SU-DHL-6 (cell line): ENCODE measurements at regions not wholly inside any gene's neighbourhood (a gene's known extent, or its start where the extent isn't known, plus 50 kb on each side); places are given as distances from the start of the nearest gene placed in this dataset.
A peak's percentile ranks its signal among the peaks of the same experiment; 100 is the strongest.

ENCODE experiments used
- H2AFZ ChIP-seq: fragments of 200-600 bp; sonication (generic); 2 replicates; pipeline ENCODE4 v1.6.1; 2014; ENCODE audit warnings: low read depth, mild to moderate bottlenecking, moderate library complexity, mixed read lengths, antibody characterized with exemption, low read length; ENCODE audit not compliant: severe bottlenecking
- H3F3A ChIP-seq: fragments of 200-600 bp; shearing (Covaris generic); 2 replicates; pipeline ENCODE4 v1.6.0; 2016; ENCODE audit warnings: antibody characterized with exemption, mild to moderate bottlenecking; ENCODE audit not compliant: insufficient read depth
- H3K27ac ChIP-seq: fragments of 200-600 bp; sonication (generic); 2 replicates; pipeline ENCODE4 v1.5.1; 2016; ENCODE audit warnings: low read depth, mild to moderate bottlenecking, low read length, moderate library complexity, mixed read lengths
- H3K27me3 ChIP-seq: fragments of 200-600 bp; sonication (generic), shearing (Covaris generic); 2 replicates; pipeline ENCODE4 v1.6.0; 2014; ENCODE audit warnings: mild to moderate bottlenecking, low read length
- H3K36me3 ChIP-seq: fragments of 200-600 bp; sonication (generic); 2 replicates; pipeline ENCODE4 v1.6.1; 2014; ENCODE audit warnings: mild to moderate bottlenecking, low read length, mixed read lengths
- H3K4me2 ChIP-seq: fragments of 300-600, 200-600 bp; shearing (Covaris generic), sonication (generic); 2 replicates; pipeline ENCODE4 v1.6.0; 2014; ENCODE audit warnings: low read length, low read depth, mild to moderate bottlenecking; ENCODE audit not compliant: poor library complexity, severe bottlenecking
- H3K4me3 ChIP-seq: fragments of 200-600 bp; sonication (generic); 2 replicates; pipeline ENCODE4 v1.5.1; 2014; ENCODE audit warnings: antibody characterized with exemption, low read length, mild to moderate bottlenecking, mixed read lengths; ENCODE audit not compliant: insufficient read depth, poor library complexity, severe bottlenecking
- H3K79me2 ChIP-seq: fragments of 200-600 bp; sonication (generic); 2 replicates; pipeline ENCODE4 v1.6.1; 2014; ENCODE audit warnings: mild to moderate bottlenecking, low read length, moderate library complexity; ENCODE audit not compliant: insufficient read depth
- H3K9ac ChIP-seq: fragments of 200-600 bp; sonication (generic); 2 replicates; pipeline ENCODE4 v1.7.0; 2014; ENCODE audit warnings: mild to moderate bottlenecking, low read length
- H3K9me2 ChIP-seq: fragments of 200-600 bp; sonication (generic); replicated peaks from 2 replicates; pipeline ENCODE4 v1.6.1; 2014; ENCODE audit warnings: low read length; ENCODE audit not compliant: insufficient read depth
- H3K9me3 ChIP-seq: fragments of 200-600 bp; sonication (generic); 2 replicates; pipeline ENCODE4 v1.6.1; 2014; ENCODE audit warnings: low read length, mixed read lengths; ENCODE audit not compliant: insufficient read depth
- H4K20me1 ChIP-seq: fragments of 200-600 bp; sonication (generic); 2 replicates; pipeline ENCODE4 v1.6.1; 2014; ENCODE audit warnings: low read depth, mild to moderate bottlenecking, antibody characterized with exemption, low read length, moderate library complexity, mixed read lengths
- CTCF ChIP-seq: fragments of 200-600 bp; sonication (generic); IDR thresholded peaks from one replicate; pipeline ENCODE4 v1.5.1; 2017; ENCODE audit warnings: antibody characterized with exemption, mild to moderate bottlenecking, low read length, moderate library complexity; ENCODE audit not compliant: insufficient read depth, poor library complexity, severe bottlenecking
- EZH2phosphoT487 ChIP-seq: fragments of 200-600 bp; sonication (generic), shearing (Covaris generic); conservative IDR thresholded peaks from 2 replicates; pipeline ENCODE4 v1.6.1; 2018; ENCODE audit warnings: mild to moderate bottlenecking, antibody characterized with exemption, low read length, moderate library complexity, mixed read lengths

DNA sequence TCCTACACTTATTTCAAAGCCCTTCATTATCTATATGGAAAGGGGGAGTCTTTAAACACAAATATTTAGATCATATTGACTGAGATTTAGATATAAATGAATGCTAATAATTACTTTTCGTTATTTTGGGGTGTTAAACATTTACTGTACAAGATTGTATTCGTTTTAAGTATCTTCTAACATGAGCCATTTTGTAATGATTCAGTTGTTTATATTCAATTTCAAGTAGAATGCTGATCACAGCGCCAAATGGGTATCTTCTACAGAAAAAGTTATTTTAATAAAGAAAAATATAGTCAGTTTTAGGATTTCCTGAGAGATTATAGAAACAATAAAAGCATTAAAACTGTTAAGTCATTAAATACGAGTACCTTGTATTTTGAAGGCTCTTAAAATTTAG, 104.5 kb upstream of the HNRNPU start:
- peaks cover 25% of the 10 kb centered on the region; the same call in 1 of the 2 replicates for H3F3A ChIP-seq
- no peaks in the 10 kb centered on the region for H4K20me1 ChIP-seq
- no peaks in the 10 kb centered on the region for H3K36me3 ChIP-seq
- no peak overlapping the region for H2AFZ ChIP-seq
- peak overlapping the region; percentile 82 for H3K4me2 ChIP-seq
- H3K79me2 ChIP-seq: no peaks in the 10 kb centered on the region
- H3K9me3 ChIP-seq: no peaks in the 10 kb centered on the region
- H3K9me2 ChIP-seq: no peaks in the 10 kb centered on the region
- no peak overlapping the region for H3K9ac ChIP-seq
- H3K27ac ChIP-seq: no peak overlapping the region
- H3K4me3 ChIP-seq: no peak overlapping the region
- H3K27me3 ChIP-seq: no peaks in the 10 kb centered on the region
- TF ChIP-seq EZH2phosphoT487: no peak
- no peak for TF ChIP-seq CTCF

DNA sequence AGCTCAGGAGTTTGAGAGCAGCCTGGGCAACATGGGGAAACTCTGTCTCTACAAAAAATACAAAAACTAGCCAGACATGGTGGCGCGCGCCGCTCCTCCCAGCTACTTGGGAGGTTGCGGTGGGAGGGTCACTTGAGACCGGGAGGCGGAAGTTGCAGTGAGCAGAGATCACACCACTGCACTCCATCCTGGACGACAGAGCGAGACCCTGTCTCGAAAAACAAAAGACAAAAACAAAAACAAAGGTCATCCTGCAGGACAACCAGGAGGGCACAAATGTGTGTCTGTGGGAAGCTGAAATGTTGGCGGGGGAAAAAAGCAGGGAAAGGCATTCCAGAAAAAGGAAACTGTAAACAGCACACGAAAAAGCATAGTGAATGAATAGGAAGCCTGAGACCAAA, 104.1 kb upstream of the HNRNPU start:
- no peak overlapping the region for H3K4me3 ChIP-seq
- no peak overlapping the region for H3K4me2 ChIP-seq
- no peaks in the 10 kb centered on the region for H3K36me3 ChIP-seq
- H2AFZ ChIP-seq: no peak overlapping the region
- no peaks in the 10 kb centered on the region for H4K20me1 ChIP-seq
- no peak overlapping the region for H3K9ac ChIP-seq
- peaks cover 20% of the 10 kb centered on the region; the same call in 1 of the 2 replicates for H3F3A ChIP-seq
- no peak for TF ChIP-seq EZH2phosphoT487
- no peak for TF ChIP-seq CTCF
- H3K9me3 ChIP-seq: no peaks in the 10 kb centered on the region
- H3K79me2 ChIP-seq: no peaks in the 10 kb centered on the region
- no peak overlapping the region for H3K27ac ChIP-seq
- H3K27me3 ChIP-seq: no peaks in the 10 kb centered on the region
- no peaks in the 10 kb centered on the region for H3K9me2 ChIP-seq

- no peak overlapping the region for H2AFZ ChIP-seq
- no peaks in the 10 kb centered on the region for H4K20me1 ChIP-seq
- no peaks in the 10 kb centered on the region for H3K9me2 ChIP-seq
- H3K9ac ChIP-seq: no peak overlapping the region
- peaks cover 19% of the 10 kb centered on the region; the same call in 1 of the 2 replicates for H3F3A ChIP-seq
- H3K4me2 ChIP-seq: no peak overlapping the region
- H3K9me3 ChIP-seq: no peaks in the 10 kb centered on the region
- no peak overlapping the region for H3K27ac ChIP-seq
- TF ChIP-seq CTCF: no peak
- TF ChIP-seq EZH2phosphoT487: no peak
- H3K79me2 ChIP-seq: no peaks in the 10 kb centered on the region
- H3K36me3 ChIP-seq: no peaks in the 10 kb centered on the region
- no peaks in the 10 kb centered on the region for H3K27me3 ChIP-seq
- H3K4me3 ChIP-seq: no peak overlapping the region
These were observed 102.8 kb upstream of the HNRNPU start for GRCh38 chr1:244967159-244967558.
